GM18520 (cell line): ENCODE measurements at regions not wholly inside any gene's neighbourhood (a gene's known extent, or its start where the extent isn't known, plus 50 kb on each side); places are given as distances from the start of the nearest gene placed in this dataset.
"Not testable (repeated sequence)": the region's sequence is repeated elsewhere in the genome, so short reads cannot be mapped to it uniquely, and the experiment has no call there.

Source experiments
- ATAC-seq: cut with Tn5 transposase; IDR thresholded peaks from one replicate; pipeline ENCODE4 v1.9.1; 2021; ENCODE audit not compliant: unreplicated experiment

DNA sequence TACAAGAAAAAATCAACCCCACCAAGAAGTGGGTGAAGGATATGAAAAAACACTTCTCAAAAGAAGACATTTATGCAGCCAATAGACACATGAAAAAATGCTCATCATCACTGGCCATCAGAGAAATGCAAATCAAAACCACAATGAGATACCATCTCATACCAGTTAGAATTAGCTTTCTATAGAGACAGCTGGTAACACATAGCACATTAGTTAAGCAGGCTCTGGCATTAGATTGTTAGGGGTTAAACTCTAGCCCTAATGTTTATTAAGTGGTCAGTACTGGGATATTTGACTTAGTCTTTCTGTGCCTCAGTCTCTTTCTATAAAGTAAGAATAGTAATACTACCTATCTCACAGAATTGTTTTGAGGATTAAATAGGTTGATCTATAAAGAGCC is 65.2 kb upstream of the TGFBR2 start:
- ATAC-seq = not testable (repeated sequence)

GRCh38 chr3:30542897-30543296 is 63.5 kb upstream of the TGFBR2 start:
- no peak for ATAC-seq

DNA sequence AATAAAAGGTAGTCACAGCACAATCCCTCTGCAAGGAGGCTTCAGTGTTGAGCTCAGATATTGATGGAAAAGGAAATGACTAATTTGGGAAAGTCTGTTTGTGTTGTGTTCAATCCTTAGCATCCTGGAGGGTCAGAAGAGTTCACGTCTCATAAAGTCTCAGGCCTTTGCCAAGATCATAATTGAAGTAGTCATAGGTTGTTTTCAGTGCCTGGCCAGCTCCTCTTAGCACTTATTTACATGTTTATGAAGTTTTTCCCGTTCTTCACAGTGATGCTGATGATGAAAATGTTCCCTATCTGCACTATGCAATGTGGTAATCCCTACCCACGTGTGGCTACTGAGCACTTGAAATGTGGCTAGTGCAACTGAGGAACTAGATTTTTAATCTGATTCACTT is 61.6 kb upstream of the TGFBR2 start:
- ATAC-seq = no peak

DNA sequence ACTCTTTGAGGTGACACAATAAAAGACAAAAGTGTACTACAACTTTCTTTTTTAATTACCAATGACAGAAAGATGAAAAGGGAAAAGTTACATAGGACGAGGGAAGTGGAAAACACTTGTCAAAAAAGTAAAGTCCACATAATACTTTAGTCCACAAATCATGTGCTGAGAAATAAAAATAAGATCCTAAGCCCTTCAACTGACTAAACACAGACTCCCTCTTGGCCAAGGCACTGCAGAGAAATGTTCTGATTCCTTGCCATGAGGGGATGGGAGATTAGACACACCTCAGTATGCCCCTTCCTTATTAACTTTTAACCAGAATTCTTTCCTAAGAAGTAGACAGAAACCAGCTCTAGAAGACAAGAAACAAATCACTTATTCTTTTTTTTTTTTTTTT is 59.5 kb upstream of the TGFBR2 start:
- no peak for ATAC-seq

- ATAC-seq = no peak
Observed at GRCh38 chr3:30547716-30548115, 58.7 kb upstream of the TGFBR2 start.

DNA sequence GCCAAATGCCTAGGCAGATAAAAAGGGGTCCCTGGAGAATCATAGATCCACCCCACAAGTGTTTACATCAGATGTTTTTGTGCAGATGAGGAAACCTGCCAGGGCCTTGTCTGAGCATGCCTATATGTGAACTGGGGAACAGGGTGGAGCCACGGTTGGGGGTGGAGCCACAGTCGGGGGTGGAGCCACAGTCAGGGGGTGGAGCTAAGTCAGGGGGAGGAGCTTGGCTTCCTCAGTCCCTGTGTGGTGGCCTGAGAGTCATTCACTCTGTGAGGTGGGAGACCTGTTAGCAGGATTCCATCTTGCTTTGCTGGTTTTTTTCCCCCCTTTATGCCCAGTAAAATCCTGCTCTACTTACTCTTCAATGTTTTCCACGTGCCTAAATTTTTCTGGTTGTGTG is 57.8 kb upstream of the TGFBR2 start:
- no peak for ATAC-seq

DNA sequence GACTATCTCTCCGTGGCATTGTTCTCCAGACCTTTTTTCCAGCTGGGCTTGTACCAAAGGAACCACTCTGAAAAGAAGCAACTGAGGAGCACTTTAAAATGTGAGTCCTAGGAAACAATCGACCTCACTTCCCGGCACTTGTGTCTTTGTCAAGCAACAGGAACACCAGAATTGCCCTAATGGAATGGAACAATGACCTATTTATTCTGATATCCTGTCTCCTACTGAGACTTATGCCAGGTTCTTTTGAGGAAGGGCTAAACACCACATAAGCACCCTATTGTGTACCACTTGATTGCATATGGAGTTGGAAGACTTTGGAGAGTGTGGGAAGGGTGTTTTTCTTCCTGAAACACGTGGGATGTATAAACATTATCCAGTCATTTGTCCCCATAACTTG is 56.8 kb upstream of the TGFBR2 start:
- no peak for ATAC-seq

DNA sequence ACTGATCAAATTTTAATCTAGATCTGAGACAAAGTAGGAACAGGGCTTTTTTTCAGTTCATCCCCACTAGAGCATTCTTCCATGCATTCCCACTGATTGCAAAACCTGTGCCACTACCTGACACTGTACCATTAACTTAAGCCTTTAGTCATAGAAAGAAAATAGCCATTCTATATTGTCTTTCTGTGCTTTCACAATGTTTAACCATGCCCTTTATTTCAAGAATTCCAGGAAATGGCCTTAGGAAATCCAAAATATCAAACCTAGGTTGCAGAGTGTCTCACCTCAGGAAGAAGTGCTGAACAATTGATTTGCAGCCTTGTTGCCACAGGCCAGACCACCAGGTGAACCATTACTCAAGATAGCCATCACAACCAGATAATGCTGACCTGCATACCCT is 56.2 kb upstream of the TGFBR2 start:
- ATAC-seq = no peak

DNA sequence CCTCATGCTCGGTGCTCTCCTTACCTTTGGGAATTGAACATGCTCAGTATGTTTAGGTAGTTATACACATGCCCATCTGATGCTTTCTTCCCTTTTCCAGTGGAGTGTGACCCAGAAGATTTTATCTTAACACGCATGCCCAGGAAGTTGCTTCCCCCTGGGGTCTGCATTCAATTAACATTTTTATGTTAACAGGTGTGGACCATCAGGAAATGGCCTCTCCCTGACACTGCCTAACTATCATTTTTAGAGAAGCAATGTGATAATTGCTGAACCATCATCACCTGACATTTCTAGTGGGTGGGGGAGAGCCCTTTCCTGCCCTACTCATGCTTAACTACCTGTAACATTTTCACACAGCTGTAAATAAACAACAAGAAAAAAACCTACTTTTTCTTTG is 55.1 kb upstream of the TGFBR2 start:
- no peak for ATAC-seq

GRCh38 chr3:30551927-30552326 is 54.5 kb upstream of the TGFBR2 start:
- no peak for ATAC-seq

DNA sequence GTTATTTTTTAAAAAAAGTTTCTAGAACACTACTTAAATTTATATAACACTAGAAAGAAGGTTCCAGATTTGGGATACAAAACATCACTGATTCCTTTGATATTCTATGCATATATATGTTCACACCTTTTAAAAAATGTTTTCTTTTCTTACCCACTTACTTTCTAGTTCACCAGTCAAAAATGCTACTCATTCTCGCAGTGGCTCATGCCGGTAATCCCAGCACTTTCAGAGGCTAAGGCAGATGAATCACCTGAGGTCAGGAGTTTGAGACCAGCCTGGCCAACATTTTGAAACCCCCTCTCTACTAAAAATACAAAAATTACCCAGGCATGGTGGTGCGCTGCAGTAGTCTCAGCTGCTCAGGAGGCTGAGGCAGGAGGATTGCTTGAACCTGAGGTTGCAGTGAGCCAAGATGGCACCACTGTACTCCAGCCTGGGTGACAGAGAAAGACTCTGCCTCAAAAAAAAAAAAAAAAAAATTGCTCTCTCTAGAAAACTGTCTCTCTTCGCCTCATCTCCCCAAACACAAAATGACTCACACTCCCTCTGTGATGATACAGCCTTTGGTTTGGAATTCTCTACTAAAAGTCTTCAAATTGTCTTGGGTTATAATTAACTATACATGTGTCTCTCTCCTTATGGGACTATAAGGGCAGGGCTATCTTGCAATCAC is 52.6 kb upstream of the TGFBR2 start:
- no peak for ATAC-seq

- ATAC-seq = no peak
Observed at GRCh38 chr3:30554317-30554690, 52.1 kb upstream of the TGFBR2 start.

GRCh38 chr3:30555968-30556367 is 50.4 kb upstream of the TGFBR2 start:
- no peak for ATAC-seq
